GM18502 (cell line): ENCODE measurements at regions not wholly inside any gene's neighbourhood (a gene's known extent, or its start where the extent isn't known, plus 50 kb on each side); places are given as distances from the start of the nearest gene placed in this dataset.
"Not testable (repeated sequence)": the region's sequence is repeated elsewhere in the genome, so short reads cannot be mapped to it uniquely, and the experiment has no call there.

Experiments used
- ATAC-seq: cut with Tn5 transposase; IDR thresholded peaks from one replicate; pipeline ENCODE4 v1.9.1; 2021; ENCODE audit warnings: mild to moderate bottlenecking; ENCODE audit not compliant: unreplicated experiment, poor library complexity

DNA sequence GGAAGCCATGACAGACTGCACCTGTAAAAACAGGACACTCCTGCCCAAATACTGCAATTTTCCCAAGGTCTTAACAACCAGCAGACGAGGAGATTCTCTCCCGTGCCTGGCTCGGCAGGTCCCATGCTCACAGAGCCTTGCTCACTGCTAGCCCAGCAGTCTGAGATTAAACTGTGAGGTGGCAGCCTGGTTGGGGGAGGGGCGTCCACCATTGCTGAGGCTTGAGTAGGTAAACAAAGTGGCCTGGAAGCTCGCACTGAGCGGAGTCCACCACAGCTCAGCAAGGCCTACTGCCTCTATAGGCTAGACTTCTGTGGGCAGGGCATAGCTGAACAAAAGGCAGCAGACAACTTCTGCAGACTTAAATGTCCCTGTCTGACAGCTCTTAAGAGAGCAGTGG, 80.3 kb downstream of the ANXA5 start:
- not testable (repeated sequence) for ATAC-seq

DNA sequence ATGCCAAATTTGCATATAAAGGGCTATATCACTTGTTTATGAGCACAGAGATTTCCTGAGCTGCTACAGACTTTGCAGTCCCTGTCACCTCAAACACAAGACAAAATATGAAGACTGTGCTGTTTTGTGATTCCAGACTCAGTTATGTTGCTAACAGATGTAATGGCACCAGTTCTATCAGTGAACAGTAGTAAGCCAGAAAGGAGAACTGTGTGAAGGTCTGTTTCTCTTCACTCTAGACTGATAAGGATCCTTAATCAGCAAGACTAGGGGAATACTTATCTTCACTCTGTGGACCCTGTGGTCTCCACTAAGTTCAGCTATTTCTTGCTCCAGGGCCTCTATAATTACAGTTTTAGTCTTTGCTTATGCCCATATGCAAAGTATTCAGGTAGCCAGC, 82.7 kb downstream of the ANXA5 start:
- ATAC-seq = no peak

DNA sequence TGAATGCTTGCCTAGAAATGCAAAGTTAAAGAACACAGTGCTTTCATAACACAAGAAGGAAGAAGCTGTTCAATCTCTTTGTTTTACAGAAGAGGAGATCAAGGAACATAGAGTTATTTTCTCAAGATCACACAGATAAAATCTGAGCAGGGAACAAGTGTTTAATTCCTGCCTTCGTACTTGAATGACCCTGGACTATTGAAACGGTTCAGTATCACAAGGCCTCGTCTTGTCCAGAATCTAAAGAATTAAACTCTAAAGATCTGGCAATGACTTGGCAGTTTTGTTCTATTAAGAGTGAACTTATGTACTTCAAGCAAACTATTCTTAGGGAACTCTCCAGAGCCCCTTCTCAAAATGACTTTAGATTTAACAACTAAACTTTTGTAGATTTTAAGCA, 97.7 kb downstream of the ANXA5 start:
- no peak for ATAC-seq

DNA sequence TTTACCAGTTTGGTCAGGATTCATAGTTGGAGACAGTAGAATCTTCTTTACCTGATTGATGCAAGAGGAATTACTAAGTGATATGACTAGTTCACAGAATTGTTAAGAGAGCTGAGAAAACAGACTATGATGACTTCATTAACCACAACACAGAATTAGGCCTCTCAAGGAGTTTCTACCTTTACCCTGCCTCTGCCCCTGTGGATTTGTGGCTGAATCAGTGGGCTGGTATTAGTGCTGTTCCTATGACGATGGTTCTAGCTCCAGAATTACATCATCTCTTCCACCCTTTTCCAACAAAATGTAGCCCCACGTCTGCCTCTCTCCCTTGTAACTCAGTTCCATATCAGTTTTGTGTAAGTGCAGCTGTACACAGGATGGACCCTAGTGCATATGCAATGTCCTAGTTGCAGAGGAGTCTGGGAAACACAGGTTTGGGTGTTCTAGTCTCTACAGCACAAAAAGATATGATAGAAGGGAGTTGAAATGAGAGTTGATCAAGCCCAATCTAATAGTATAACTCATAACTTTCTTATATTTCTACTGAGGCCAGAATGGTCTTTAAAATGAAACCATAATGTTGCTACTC, 99.3 kb downstream of the ANXA5 start:
- ATAC-seq = peak; percentile 82

DNA sequence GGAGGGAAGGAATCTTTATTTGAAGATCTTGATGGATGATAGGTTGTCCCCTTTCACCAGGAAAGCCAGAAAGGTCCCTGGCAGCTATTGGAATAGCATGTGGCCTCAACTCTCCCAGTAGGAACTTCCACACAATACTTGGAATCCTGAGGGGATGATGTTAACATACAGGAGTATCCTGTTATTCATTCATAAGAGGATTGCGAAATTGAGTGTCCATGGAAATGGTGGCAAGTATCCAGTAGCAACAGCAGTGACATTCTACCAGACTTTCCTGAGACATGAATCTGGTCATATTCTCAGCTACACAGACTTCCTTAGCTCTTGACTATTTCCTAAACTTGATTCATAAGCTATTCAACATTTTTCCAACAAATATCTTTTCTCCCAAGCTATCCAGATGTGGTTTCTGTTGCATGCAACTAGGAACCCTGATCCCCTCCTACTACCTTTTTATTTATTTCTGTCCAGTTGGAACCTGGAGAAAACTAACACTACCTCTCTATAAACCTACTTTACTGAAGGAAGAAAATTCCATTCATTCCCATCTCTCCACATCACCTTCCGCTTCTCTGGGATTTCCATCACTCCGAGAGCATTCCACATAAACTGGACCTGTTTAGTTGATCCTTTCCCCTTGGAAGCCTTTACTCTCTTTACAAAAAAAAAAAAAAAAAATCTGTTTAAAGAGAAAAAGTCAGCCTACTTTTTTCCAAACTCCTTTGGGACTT, 101.8 kb downstream of the ANXA5 start:
- no peak for ATAC-seq

DNA sequence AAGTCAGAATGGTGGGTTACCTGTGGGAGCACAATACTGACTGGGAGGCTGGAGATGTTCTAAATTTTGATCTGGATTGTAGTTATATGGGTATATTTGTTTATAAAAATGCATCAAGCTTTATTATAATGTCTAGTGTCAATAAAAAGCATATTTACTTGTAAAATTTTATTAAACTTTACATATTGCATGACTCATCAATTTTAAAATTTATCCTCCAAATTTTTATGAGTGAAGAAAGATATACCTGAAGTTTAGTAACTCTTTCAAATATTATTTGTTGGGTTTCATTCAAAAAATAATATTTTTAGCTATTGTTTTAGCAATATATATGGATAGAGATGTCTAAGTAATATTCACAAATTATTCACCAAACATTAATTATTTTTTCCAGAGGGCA, 103.0 kb downstream of the ANXA5 start:
- ATAC-seq = no peak

DNA sequence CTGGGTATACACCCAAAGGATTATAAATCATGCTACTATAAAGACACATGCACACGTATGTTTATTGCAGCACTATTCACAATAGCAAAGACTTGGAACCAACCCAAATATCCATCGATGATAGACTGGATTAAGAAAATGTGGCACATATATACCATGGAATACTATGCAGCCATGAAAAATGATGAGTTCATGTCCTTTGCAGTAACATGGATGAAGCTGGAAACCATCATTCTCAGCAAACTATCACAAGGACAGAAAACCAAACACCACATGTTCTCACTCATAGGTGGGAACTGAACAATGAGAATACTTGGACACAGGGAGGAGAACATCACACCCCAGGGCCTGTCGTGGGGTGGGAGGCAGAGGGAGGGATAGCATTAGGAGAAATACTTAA, 104.5 kb downstream of the ANXA5 start:
- not testable (repeated sequence) for ATAC-seq

DNA sequence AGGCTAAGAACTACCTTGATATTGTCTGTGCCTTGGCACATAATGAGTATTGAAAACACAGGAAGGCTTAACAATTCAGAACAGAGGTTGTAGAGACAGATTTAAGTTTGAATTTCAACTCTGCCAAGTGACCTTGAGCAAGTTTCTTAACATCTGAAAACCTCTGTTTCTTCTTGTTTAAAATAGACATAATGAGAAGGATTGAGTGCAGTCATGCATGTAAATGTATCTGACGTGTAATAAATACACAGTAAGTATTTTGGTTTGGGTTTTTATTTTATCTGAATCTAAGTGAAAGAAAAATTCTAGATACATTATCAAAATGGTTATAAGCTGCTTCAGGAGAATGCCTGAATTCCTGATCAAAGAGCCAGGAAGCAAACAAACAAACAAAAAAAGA, 111.9 kb downstream of the ANXA5 start:
- no peak for ATAC-seq

DNA sequence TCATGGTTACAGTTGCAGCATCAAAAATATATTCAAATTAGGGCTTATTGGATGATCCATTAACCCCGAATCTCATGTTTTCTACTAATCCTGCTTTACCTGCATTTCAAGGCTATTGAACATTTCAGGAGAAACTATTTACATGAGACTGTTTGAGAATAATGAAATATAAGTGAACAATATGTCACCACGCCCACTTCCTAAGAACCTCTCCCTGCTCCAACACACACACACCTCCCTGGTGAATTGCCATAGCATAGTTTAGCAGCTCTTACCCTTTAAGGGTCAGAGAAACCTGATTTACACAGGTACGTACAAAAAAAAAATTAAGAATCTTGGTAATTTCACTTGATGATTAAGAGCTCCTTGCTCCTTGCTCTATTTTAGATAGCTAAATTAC, 113.4 kb downstream of the ANXA5 start:
- no peak for ATAC-seq

DNA sequence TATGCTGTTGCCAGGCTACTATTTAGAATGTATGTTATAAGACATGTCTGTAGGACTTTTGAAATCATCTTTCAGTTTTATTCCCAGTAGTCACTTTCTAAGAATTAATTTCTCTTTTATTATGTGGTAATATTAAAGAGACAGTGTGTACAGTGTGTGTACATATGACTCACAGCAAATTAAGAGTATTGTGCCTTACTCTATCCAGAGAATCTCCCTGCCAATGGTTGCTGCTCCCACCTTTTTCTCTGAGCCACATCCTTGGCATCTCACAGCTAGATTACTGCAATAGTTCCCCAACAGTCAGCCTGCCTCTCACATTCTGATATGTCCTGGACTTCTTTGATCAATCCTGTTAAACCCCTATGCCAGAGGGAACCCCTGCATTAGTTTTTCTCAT, 114.5 kb downstream of the ANXA5 start:
- ATAC-seq = no peak

DNA sequence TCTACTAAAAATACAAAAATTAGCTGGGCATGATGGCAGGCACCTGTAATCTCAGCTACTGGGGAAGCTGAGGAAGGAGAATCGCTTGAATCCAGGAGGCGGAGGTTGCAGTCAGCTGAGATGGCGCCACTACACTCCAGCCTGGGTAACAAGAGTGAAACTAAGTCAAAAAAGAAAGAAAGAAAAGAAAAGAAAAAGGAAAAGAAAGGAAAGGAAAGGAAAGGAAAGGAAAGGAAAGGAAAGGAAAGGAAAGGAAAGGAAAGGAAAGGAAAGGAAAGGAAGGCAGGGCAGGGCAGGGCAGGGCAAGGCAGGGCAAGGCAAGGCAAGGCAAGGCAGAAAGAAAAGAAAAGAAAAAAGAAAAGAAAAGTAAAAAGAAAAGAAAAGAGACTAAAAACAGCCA, 121.4 kb downstream of the ANXA5 start:
- ATAC-seq = not testable (repeated sequence)

DNA sequence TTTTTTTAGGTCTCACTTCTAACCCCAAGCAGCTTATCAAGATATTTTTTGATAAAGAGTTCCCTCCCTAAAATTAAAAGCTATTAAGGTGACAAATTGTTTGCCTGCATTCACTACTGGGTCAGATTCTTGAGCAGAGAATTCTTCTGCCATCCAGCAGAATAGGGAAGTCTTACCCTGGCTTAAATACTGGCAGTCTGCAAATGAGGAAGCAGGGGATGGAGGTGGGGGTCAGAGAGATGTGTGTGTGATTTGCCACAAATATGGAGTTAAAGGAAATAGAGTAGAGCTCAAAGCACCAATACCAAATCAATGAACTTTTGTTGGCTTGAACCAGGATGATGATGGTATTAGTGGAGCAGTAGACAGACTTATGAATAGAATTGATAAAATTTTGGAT, 122.2 kb downstream of the ANXA5 start:
- ATAC-seq = no peak

DNA sequence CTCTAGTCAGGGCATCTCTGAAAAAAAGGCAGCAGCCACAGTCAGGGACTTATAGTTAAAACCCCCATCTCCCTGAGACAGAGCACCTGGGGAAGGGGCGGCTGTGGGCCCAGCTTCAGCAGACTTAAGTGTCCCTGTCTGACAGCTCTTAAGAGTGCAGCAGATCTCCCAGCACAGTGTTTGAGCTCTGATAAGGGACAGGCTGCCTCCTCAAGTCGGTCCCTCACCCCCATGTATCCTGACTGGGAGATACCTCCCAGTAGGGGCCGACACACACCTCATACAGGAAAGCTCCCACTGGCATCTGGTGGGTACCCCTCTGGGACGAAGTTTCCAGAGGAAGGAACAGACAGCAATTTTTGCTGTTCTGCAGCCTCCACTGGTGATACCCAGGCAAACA, 129.0 kb downstream of the ANXA5 start:
- no peak for ATAC-seq

DNA sequence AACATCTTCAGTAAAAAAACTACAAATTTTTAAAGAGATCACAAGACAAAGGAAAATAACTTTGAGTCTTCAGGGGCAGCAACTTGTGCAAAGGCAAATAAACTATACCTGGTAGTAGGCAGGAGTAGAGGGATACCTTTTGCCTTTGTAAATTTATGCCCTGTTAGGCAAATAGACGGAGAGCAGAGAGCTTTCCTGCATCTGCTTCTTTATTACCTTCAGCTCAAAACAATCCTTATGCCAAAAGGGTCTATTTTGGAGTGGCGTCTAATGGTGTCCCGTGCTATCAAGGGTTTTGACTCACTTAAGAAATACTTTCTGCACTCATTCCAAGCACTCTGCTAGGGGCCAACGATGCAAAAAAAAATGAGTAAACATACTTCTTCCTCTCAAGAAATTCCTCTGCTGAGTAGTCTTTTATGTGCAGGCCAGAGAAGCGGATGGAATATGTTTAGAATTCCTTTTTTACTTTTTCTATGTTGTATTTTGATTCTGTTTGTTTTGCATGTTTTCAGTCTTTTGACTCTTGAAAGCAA, 131.9 kb downstream of the ANXA5 start:
- ATAC-seq = no peak

DNA sequence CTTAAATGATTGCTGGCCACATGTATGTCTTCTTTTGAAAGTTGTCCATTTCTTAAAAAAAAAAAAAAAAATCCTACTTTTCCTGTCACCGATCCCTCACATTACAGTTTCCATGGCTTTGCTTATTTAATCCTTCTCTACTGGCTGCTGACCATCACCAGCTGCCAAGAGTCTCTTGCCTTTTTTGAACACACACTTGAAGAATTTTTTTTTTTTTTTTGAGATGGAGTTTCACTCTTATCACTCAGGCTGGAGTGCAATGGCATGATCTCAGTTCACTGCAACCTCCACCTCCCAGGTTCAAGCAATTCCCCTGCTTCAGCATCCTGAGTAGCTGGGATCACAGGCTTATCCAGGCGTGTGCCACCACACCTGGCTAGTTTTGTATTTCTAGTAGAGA, 134.0 kb downstream of the ANXA5 start:
- ATAC-seq = no peak

DNA sequence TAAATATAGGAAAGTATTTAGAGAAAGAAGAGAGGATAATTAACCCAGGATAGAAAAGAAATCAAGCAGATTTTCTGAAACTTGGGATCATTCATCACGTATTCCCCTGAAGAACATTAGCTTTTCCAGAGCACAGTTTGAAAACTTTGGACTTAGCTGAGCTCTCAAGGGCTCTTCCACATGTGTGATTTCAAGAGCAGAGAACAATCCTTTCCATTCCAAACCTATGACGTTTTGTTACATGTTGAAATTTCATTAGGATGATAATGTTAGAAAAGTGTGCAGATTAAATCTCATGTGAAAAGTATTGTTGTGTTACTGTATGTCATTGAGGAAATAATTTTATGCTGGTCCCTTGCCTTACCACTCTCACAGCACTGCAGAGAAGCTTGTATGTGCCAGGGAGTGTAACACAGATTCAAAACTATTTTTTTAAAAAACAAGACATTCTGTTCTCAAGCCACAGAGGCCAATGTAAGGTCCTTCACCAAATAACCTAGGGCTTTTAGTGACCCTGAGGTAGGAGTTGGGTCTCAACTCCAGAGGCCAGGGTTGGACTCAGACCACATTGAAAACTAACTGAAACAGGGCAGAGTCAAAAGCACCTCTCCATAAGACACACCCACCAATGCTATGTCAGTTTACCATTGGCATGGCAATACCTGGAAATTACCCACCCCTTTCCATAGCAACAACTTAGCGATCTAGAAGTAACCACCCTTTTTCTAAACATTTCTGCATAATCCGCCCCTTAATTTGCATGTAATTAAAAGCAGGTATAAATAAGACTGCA, 141.3 kb downstream of the ANXA5 start:
- no peak for ATAC-seq

DNA sequence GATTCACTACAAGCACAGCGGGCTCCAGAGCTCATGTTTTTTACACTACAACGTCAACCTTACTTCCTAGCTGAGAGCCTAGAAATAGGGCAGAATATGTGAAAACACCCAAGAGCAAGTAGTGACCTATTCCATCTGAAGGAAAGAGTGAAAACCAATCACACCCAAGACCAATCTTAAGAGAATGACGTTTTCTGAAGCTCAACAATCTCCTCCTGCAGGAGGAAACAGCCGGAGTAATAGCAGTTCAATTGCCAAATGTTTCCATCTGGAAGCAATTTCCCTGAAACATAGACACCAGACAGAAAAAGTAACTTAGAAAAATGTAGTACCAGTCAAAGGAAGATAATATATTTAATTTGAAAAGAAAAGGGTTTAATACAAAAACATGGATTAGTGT, 142.4 kb downstream of the ANXA5 start:
- ATAC-seq = no peak

DNA sequence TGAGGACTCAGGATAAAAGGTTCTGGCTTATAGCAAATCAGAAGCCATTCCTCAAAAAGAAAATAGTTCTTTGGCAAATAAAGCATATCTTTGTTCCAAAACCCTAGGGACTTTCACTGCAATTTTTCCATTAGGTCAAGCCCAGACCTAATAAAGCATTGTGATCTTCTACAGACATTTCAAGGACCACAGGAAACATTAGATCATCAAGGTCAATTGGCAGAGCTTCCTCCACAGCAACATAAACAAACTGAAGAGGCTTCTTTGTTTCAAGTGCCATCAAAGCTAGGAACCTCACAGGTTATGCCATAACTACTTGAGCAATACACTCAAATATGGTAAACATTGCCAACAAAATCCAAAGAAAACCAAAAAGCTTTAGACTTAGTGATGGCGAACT, 144.9 kb downstream of the ANXA5 start:
- ATAC-seq = no peak

DNA sequence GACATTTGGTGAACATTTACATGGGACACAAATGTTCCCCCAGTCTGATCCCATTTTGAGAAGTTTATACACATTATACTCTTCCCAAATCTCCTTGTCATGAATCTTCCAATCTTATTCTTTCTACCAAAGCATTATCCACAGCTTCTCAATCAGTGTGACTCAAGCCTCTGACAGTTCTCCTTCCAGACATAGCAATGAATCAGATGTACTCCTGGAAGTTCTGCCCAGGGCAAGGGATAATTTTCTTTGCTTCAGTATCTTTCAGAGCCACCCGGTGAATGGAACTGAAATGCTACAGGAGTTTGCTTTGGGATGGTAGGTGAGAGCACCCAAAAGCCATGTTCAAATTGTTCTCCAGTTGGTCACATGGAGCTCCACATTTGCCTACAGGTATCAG, 145.5 kb downstream of the ANXA5 start:
- no peak for ATAC-seq

DNA sequence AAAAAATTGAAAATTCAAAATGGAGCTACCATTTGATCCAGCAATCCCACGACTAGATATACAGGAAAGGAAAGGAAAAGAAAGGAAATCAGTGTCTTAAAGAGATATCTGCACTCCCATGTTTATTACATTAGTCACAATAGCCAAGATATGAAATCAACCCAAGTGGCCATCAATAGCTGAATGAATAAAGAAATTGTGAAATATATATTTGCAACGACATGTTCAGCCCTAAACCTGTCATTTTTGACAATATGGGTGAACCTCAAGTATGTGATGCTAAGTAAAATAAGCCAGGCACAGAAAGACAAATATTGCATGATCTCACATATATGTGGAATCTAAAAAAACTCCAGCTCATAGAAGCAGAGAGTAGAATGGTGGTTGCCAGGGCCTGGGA, 155.1 kb downstream of the ANXA5 start:
- no peak for ATAC-seq

DNA sequence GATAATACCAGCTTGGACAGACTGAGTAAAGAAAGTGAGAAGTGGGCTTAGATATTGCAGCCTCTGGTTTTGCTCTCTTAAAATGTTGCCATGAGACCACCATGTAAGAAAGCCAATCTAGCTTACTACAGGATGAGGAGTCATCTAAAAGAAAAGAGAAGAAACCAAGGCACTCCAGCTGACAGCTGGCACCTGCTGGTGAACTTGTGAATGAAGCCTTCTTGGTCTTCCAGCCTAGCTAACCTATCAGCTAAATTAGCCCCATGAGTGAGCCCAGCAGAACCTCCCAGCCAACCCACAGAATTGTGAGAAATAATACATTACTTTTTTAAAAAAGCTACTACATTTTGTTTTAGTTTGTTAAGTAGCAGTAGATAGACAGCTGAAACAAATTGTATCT, 154.5 kb upstream of the QRFPR start:
- no peak for ATAC-seq
